Motor neuron (in vitro differentiated cells): ENCODE measurements at regions not wholly inside any gene's neighbourhood (a gene's known extent, or its start where the extent isn't known, plus 50 kb on each side); places are given as distances from the start of the nearest gene placed in this dataset.
"Not testable (repeated sequence)": the region's sequence is repeated elsewhere in the genome, so short reads cannot be mapped to it uniquely, and the experiment has no call there.

Experiments used
- ATAC-seq, 8 experiments: fragments of 200-7000 bp; cut with Tn5 transposase; replicated peaks in 6 of 8; 2 replicates each; pipeline ENCODE4 v1.8.0; 2021; ENCODE audit warnings: mild to moderate bottlenecking in 8 of 8, moderate library complexity in 8 of 8
- H3K27ac ChIP-seq, 2 donors: fragments of 250-450 bp; sonication (Bioruptor Pico); 2 replicates each; pipeline ENCODE4 v1.9.0; 2021; ENCODE audit warnings: antibody characterized with exemption in 2 of 2, mild to moderate bottlenecking in 2 of 2, moderate library complexity in 1 of 2
- H3K4me1 ChIP-seq, 2 donors: fragments of 250-450 bp; sonication (Bioruptor Pico); replicated peaks in 1 of 2; 2 replicates each; pipeline ENCODE4 v1.6.1; 2021; ENCODE audit warnings: antibody characterized with exemption in 2 of 2, mild to moderate bottlenecking in 2 of 2, moderate library complexity in 1 of 2
- H3K4me3 ChIP-seq, 5 donors: fragments of 250-450 bp; sonication (Bioruptor Pico); 2 replicates each; pipeline ENCODE4 v1.9.0; 2021; ENCODE audit warnings: antibody characterized with exemption in 5 of 5, mild to moderate bottlenecking in 5 of 5, moderate library complexity in 4 of 5
- whole genome bisulfite sequencing, 10 experiments: fragments of 450-650 bp; shearing (Covaris generic); methylation state at CpG; one replicate each; pipeline ENCODE4 v1.0.0; 2022; 5-methylcytosine and 5-hydroxymethylcytosine counted together
- in situ Hi-C, 9 experiments: fragments of 400-800 bp; cut with MboI; loops; one replicate each; pipeline ENCODE4 v1.15.0; 2021; ENCODE audit warnings: low sequenced_read_pairs in 9 of 9, low pct_unique_long_range_greater_than_20kb in 2 of 9; ENCODE audit not compliant: unreplicated experiment in 9 of 9

DNA sequence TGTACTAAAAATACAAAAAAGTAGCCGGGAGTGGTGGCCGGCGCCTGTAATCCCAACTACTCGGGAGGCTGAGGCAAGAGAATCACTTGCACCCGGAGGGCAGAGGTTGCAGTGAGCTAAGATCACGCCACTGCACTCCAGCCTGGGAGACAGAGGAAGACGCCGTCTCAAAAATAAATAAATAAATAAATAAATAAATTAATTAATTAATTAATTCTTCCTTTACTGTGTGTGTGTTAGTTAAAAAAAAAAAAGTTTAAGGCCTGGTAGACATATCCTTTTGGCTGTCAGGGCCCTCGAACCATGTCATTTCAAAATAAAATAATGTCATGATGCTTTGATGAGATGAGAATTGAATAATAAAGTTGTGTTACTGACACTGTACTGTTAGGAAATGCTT lies 81.3 kb downstream of the ZNF467 start:
- H3K4me1 ChIP-seq: no peaks in the 10 kb centered on the region
- in situ Hi-C loops: no loop called here
- no peak overlapping the region for H3K4me3 ChIP-seq
- ATAC-seq: no peak
- WGBS, 10 experiments: 54 to 94% (median 88%) methylated on average over 2 to 8 of the region's 9 CpGs
- H3K27ac ChIP-seq: no peak overlapping the region

GRCh38 chr7:149690688-149691446 lies 82.5 kb downstream of the ZNF467 start:
- H3K27ac ChIP-seq: no peak overlapping the region
- H3K4me3 ChIP-seq: no peak overlapping the region
- ATAC-seq: peak in 6 of 8 experiments; percentile 15 to 82 (median 46)
- no peaks in the 10 kb centered on the region for H3K4me1 ChIP-seq
- 0 to 83% (median 41%) methylated on average over 2 to 14 of the region's 22 CpGs; no CpG with 5 or more reads in 1 of the 10 experiments for WGBS, 10 experiments
- in situ Hi-C loops: no loop called here

- no peaks in the 10 kb centered on the region for H3K4me1 ChIP-seq
- in situ Hi-C loops: no loop called here
- H3K4me3 ChIP-seq: no peak overlapping the region
- 0 to 80% (median 71%) methylated on average over 1 to 5 of the region's 5 CpGs; no CpG with 5 or more reads in 2 of the 10 experiments for WGBS, 10 experiments
- ATAC-seq: no peak
- H3K27ac ChIP-seq: no peak overlapping the region
These were observed 84.1 kb downstream of the ZNF467 start for GRCh38 chr7:149689291-149689721.

GRCh38 chr7:149688836-149689235 lies 84.6 kb downstream of the ZNF467 start:
- no peak for ATAC-seq
- Histone ChIP-seq H3K4me1 (no peaks in the 10 kb centered on the region), H3K27ac (no peak overlapping the region), H3K4me3 (no peak overlapping the region)
- in situ Hi-C loops: no loop called here
- 14 to 100% (median 67%) methylated on average over 1 to 3 of the region's 3 CpGs; no CpG with 5 or more reads in 3 of the 10 experiments for WGBS, 10 experiments

- WGBS, 10 experiments: 80 to 100% (median 97%) methylated on average over 1 to 5 of the region's 7 CpGs; no CpG with 5 or more reads in 2 of the 10 experiments
- in situ Hi-C loops, ATAC-seq, H3K4me3 ChIP-seq, H3K4me1 ChIP-seq, H3K27ac ChIP-seq: not testable (repeated sequence)
These were observed 85.6 kb downstream of the ZNF467 start for GRCh38 chr7:149687820-149688219.

DNA sequence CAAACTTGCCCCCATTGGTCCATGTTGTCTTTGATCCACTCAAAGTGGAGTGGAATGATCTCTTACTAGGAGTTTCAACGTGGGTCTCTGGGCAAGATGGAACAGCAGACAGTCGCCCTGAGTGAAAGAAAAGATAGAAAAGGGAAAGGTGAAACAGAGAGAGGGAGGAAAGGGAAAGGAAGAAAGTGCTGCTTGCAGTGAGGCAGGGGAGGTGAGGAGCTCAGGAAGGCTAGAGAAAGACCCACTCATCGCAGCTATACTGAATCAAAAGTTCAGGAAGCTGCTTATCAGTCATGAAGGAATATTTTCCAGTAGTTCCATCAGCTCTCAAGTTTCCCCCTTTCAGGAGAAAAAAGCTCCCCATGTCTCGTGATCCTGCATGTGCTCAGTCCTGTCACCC lies 86.9 kb downstream of the ZNF467 start:
- ATAC-seq: peak in 2 of 8 experiments; percentile 8 to 16
- WGBS, 10 experiments: 14 to 48% (median 32%) methylated on average over 2 to 4 of the region's 4 CpGs; no CpG with 5 or more reads in 1 of the 10 experiments
- H3K27ac ChIP-seq: no peak overlapping the region
- in situ Hi-C loops: no loop called here
- no peak overlapping the region for H3K4me3 ChIP-seq
- H3K4me1 ChIP-seq: no peaks in the 10 kb centered on the region

DNA sequence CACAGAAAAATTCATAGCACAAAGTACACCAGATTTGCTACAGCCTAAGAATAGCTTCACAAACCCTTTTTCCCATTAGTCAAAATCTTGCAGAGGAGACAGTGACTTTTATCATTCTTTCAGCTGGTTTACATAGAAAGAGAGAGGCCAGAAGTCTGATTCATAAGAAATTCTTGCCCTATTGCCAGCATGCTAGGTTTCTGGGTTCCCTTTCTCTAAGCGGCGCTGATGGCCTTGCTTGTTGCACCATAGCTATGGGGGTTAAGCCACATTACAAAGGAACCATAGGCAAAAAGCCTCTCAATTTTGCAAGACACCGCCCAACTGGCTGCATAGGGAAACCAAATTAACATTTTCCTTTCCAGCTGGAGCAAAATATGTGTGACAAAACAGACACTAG lies 87.4 kb downstream of the ZNF467 start:
- peak in 3 of 8 experiments; percentile 28 to 78 (median 77) for ATAC-seq
- in situ Hi-C loops: no loop called here
- 0 to 50% (median 18%) methylated on average over 1 to 3 of the region's 3 CpGs; no CpG with 5 or more reads in 4 of the 10 experiments for WGBS, 10 experiments
- Histone ChIP-seq H3K4me3 (no peak overlapping the region), H3K27ac (no peak overlapping the region), H3K4me1 (no peaks in the 10 kb centered on the region)

DNA sequence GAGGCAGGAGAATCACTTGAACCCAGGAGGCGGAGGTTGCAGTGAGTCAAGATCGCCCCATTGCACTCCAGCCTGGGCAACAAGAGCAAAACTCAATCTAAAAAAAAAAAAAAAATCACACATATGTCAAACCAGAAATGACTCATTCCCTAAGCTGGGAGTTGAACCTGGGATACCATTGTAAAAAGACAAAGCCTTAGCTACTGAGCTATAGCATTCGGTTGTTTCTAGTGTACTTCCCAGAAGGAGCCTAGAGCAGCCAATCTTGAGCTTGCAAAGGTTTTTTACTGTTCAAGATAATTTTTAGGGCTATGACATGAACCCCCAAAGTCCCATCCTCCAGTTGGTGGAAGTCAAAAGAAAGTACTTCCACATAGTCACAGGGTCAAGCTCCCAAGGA lies 87.9 kb downstream of the ZNF467 start:
- Histone ChIP-seq H3K27ac (no peak overlapping the region), H3K4me3 (no peak overlapping the region), H3K4me1 (no peaks in the 10 kb centered on the region)
- ATAC-seq: no peak
- in situ Hi-C loops: no loop called here
- WGBS, 10 experiments: 60 to 89% (median 81%) methylated on average over 1 to 3 of the region's 3 CpGs; no CpG with 5 or more reads in 6 of the 10 experiments

DNA sequence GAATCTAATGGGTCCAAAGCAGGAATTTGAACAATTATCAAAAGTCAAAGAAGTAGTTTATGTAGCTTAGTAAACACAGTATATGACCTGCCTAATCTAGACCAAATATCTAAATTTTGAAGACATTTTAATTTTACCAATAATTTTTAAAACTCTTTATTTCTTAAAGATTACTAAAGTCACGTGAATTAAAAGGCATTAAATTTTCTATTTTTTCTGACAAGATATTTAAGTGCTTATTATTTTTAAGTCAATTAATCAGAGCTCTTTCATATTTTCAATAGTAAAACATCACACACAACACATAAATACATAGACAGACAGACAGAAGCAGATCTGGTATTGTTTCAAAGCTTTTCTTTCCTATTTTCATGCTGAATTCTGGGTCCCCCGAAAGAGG lies 89.5 kb downstream of the ZNF467 start:
- H3K4me1 ChIP-seq: no peaks in the 10 kb centered on the region
- WGBS, 10 experiments: 14 to 92% (median 68%) methylated on average over 1 to 2 of the region's 2 CpGs
- no peak overlapping the region for H3K27ac ChIP-seq
- H3K4me3 ChIP-seq: no peak overlapping the region
- in situ Hi-C loops: no loop called here
- ATAC-seq: no peak

DNA sequence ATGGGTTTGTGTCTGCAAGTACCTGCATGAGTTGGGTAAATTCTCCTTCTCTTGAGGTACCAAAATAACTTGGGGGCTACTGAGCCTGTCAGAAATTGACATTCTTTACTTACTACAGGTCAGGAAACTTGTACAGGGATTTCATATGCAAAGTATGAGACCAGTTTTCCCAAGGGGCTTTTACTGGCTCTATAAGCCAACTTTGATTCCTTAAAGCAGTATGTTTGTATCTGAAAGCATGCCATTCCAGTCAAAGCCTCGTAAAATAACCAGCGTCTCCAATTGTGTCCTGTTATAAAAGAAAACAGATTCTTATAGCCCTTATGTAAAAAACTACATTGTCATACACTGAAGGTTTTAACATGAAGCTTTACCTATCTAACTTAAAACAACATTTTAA lies 90.2 kb downstream of the ZNF467 start:
- no peaks in the 10 kb centered on the region for H3K4me1 ChIP-seq

DNA sequence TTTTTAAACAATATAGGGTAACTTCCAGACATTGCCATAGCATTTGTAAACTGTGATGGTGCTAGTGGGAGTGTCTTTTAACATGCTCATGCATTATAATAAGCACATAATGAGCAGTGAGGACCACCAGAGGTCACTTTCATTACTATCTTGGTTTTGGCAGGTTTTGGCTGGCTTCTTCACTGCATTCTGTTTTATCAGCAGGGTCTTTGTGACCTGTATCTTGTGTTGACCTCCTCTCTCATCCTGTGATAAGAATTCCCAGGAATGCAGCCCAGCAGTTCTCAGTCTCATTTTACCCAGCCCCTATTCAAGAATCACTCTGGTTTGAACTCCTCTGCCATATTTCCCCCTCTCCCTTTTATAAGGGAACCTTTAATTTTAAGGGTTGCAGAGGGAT lies 91.3 kb downstream of the ZNF467 start:
- in situ Hi-C loops: no loop called here
- H3K4me1 ChIP-seq: no peaks in the 10 kb centered on the region
- no peak overlapping the region for H3K4me3 ChIP-seq
- no peak overlapping the region for H3K27ac ChIP-seq
- no peak for ATAC-seq

More for the DNA sequence above, 90.2 kb downstream of the ZNF467 start:
- Histone ChIP-seq H3K4me3 (no peak overlapping the region), H3K27ac (no peak overlapping the region)
- ATAC-seq: no peak
- WGBS, 10 experiments: 0 to 100% (median 44%) methylated on average over 1 to 2 of the region's 2 CpGs; no CpG with 5 or more reads in 3 of the 10 experiments
- in situ Hi-C loops: no loop called here

DNA sequence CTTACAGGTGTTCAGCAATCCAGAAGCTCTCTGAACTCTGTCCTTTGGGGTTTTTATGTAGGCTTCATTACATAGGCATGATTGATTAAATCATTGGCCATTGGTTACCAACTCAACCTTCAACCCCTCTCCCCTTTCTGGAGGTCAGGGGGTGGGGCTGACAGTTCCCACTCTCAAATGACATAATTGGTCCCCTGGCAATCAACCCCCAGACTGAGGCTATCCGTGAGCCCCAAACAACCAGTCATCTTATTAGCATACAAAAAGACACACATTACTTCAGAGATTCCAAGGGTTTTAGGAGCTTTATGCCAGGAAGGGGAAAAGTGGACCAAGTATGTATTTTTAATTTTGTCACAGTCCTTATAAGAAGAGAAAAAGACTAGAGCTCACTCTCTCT lies 92.1 kb downstream of the ZNF467 start:
- ATAC-seq: no peak
- H3K4me3 ChIP-seq: no peak overlapping the region
- H3K4me1 ChIP-seq: no peaks in the 10 kb centered on the region
- in situ Hi-C loops: no loop called here
- no peak overlapping the region for H3K27ac ChIP-seq
- WGBS, 10 experiments: 14 to 40% (median 17%) methylated on average over 1 of the region's 1 CpG; no CpG with 5 or more reads in 7 of the 10 experiments

DNA sequence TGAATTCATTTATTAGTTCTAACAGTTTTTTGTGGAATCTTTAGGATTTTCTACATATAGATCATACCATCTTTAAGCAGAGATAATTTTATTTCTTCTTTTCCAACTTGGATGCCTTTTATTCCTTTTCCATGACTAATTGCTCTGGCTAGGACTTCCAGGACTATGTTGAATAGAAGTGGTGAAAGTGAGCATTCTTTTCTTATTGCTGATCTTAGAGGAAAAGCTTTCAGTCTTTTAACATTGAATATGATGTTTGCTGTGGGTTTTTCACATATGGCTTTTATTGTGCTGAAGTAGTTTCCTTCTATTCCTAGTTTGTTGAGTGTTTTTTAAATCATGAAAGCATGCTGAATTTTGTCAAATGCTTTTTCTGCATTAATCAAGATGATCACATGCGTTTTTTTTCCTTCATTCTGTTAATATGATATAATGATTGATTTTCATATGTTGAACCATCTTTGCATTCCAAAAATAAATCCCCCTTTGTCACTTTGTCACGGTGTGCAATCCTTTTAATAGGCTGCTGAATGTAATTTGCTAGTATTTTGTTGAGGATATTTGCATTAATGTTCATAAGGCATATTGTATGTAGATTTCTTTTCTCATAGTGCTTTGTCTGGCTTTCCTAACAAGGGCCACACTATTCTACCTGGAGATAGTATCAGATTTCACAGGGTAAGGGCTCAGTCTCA lies 92.9 kb downstream of the ZNF467 start:
- no peak for ATAC-seq
- Histone ChIP-seq H3K4me3 (no peak overlapping the region), H3K27ac (no peak overlapping the region), H3K4me1 (no peaks in the 10 kb centered on the region)
- 0 to 86% (median 38%) methylated on average over 1 to 2 of the region's 2 CpGs for WGBS, 10 experiments
- in situ Hi-C loops: no loop called here
